ENCODE measurements at regions not wholly inside any gene's neighbourhood (a gene's known extent, or its start where the extent isn't known, plus 50 kb on each side); places are given as distances from the start of the nearest gene placed in this dataset.

- H3K9me3 ChIP-seq: no peaks in the 10 kb centered on the region
- no peak overlapping the region for H3K27ac ChIP-seq
- DNase-seq: no peak
- H3K27me3 ChIP-seq: no peaks in the 10 kb centered on the region
- no peak overlapping the region for H3K4me3 ChIP-seq
- H3K36me3 ChIP-seq: no peaks in the 10 kb centered on the region
- intact Hi-C loops (cut with DNase I; ENCODE audit: low total_unique reads): no loop called here
- H3K4me1 ChIP-seq: no peaks in the 10 kb centered on the region
- TF ChIP-seq CTCF (IDR thresholded peaks at IDR 0.05): no peak
Observed at GRCh38 chr13:106177146-106177545, 358.3 kb downstream of the EFNB2 start.

DNA sequence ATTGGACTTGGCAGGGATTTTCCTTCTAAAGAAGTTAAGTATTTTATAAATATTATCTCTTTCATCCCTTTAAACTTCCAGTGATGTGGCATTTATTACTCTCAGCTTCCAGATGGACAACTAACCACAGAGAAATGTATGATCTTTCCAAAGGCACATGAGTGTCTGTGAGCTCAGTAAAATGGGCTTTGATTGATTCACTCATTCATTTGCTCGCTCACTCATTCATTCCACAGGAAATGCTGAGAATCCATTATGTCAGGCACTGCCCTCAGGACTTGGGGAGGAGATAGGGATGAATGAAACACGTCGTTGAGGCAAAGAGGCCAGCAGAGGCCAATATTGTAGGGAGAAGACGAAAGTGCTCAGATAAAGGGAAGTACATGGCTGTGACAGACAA lies 359.3 kb downstream of the EFNB2 start:
- TF ChIP-seq CTCF (IDR thresholded peaks at IDR 0.05): no peak
- H3K4me3 ChIP-seq: no peak overlapping the region
- no peak for DNase-seq
- no peaks in the 10 kb centered on the region for H3K4me1 ChIP-seq
- no peak overlapping the region for H3K27ac ChIP-seq
- H3K27me3 ChIP-seq: no peaks in the 10 kb centered on the region
- H3K9me3 ChIP-seq: no peaks in the 10 kb centered on the region
- intact Hi-C loops (cut with DNase I; ENCODE audit: low total_unique reads): no loop called here
- no peaks in the 10 kb centered on the region for H3K36me3 ChIP-seq

DNA sequence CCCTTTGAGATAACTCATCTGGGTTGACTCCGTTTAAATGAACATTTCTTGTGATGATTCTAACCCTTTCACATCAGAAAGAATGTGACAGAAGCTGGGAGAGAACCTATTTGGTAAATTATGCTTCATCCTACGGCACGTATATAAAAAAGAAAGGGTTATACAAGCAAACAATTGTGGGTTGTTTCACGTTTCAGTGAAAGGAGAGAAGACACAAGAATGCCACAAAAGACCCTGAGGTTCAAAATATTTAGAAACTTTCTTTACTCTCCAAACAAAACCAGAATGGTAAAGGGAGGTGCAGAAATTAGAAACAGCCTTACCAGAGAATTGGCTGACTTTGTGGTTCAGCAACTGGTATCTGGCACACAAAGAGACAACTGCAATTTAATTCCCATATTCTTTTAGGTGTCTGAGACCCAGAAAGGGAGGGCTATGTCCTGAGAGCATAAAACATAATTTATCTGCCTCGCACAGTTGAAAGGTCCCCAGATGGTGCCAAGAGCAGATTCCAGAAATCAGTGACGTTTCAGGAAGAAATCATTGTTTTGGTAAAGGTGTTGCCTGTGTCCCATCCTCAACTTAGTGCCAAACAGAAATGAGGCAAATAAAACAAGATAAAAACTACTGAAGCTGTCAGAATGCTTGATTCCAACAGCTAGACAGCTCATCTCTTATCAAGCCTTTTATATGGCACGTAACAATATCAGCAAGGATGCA lies 361.4 kb downstream of the EFNB2 start:
- Histone ChIP-seq H3K36me3 (no peaks in the 10 kb centered on the region), H3K4me1 (no peaks in the 10 kb centered on the region), H3K4me3 (no peak overlapping the region), H3K27me3 (no peaks in the 10 kb centered on the region), H3K9me3 (no peaks in the 10 kb centered on the region), H3K27ac (no peak overlapping the region)
- no peak for TF ChIP-seq CTCF (IDR thresholded peaks at IDR 0.05)
- intact Hi-C loops (cut with DNase I; ENCODE audit: low total_unique reads): no loop called here
- no peak for DNase-seq

GRCh38 chr13:106173346-106173745 lies 362.1 kb downstream of the EFNB2 start:
- Histone ChIP-seq H3K4me1 (no peaks in the 10 kb centered on the region), H3K9me3 (no peaks in the 10 kb centered on the region), H3K4me3 (no peak overlapping the region), H3K27me3 (no peaks in the 10 kb centered on the region), H3K27ac (no peak overlapping the region), H3K36me3 (no peaks in the 10 kb centered on the region)
- intact Hi-C loops (cut with DNase I; ENCODE audit: low total_unique reads): no loop called here
- no peak for TF ChIP-seq CTCF (IDR thresholded peaks at IDR 0.05)
- DNase-seq: no peak

- H3K4me1 ChIP-seq: no peaks in the 10 kb centered on the region
- no peaks in the 10 kb centered on the region for H3K36me3 ChIP-seq
- no peaks in the 10 kb centered on the region for H3K27me3 ChIP-seq
- no peak for DNase-seq
- no peaks in the 10 kb centered on the region for H3K9me3 ChIP-seq
- intact Hi-C loops (cut with DNase I; ENCODE audit: low total_unique reads): no loop called here
- no peak for TF ChIP-seq CTCF (IDR thresholded peaks at IDR 0.05)
- no peak overlapping the region for H3K27ac ChIP-seq
- H3K4me3 ChIP-seq: no peak overlapping the region
Observed at GRCh38 chr13:106172176-106172905, 363.1 kb downstream of the EFNB2 start.
